Heart left ventricle (tissue), 16 donors: ENCODE measurements at regions not wholly inside any gene's neighbourhood (a gene's known extent, or its start where the extent isn't known, plus 50 kb on each side); places are given as distances from the start of the nearest gene placed in this dataset.

Experiments
- ATAC-seq, 4 donors: fragments of 200-7000 bp; cut with Tn5 transposase; one replicate each; pipeline ENCODE4 v1.9.1; 2020 to 2022; ENCODE audit warnings: moderate library complexity in 4 of 4, mild to moderate bottlenecking in 3 of 4, moderate number of reproducible peaks in 1 of 4
- DNase-seq, 5 donors: peaks; one replicate each; pipeline ENCODE4 v3.0.0-alpha.2; 2020
- H3K27ac ChIP-seq, 12 donors: fragments of 200-600 bp; sonication (generic) in 4 of 12; one replicate each; pipeline versions ENCODE4 v1.5.0 to v1.8.0; 2016 to 2022; ENCODE audit warnings: mild to moderate bottlenecking in 2 of 12
- H3K27me3 ChIP-seq, 9 donors: fragments of 200-600 bp; sonication (generic) in 2 of 9; one replicate each; pipeline versions ENCODE4 v1.5.1 to v1.8.0; 2016 to 2022; ENCODE audit warnings: mild to moderate bottlenecking in 3 of 9
- H3K36me3 ChIP-seq, 9 donors: fragments of 200-600 bp; sonication (generic) in 2 of 9; one replicate each; pipeline versions ENCODE4 v1.5.0 to v1.8.0; 2018 to 2022; ENCODE audit warnings: mild to moderate bottlenecking in 2 of 9
- H3K4me1 ChIP-seq, 12 donors: fragments of 200-600 bp; sonication (generic) in 4 of 12; one replicate each; pipeline versions ENCODE4 v1.5.0 to v1.8.0; 2016 to 2022; ENCODE audit warnings: mild to moderate bottlenecking in 3 of 12
- H3K4me3 ChIP-seq, 12 donors: fragments of 200-600 bp; sonication (generic) in 4 of 12; one replicate each; pipeline versions ENCODE4 v1.5.0 to v1.8.0; 2017 to 2022; ENCODE audit warnings: mild to moderate bottlenecking in 9 of 12, moderate library complexity in 4 of 12
- H3K9me3 ChIP-seq, 12 donors: fragments of 200-600 bp; sonication (generic) in 4 of 12; one replicate each; pipeline versions ENCODE4 v1.5.0 to v1.8.0; 2016 to 2022; ENCODE audit warnings: mild to moderate bottlenecking in 1 of 12
- POLR2A ChIP-seq, 2 donors: fragments of 450-650 bp; IDR thresholded peaks; one replicate each; pipeline ENCODE4 v1.6.1; 2017; ENCODE audit warnings: antibody characterized with exemption in 2 of 2, mild to moderate bottlenecking in 2 of 2, moderate library complexity in 2 of 2
- WGBS, 4 donors: extraction: QIAGEN DNeasy Blood & Tissue Kit in 2 of 4; methylation state at CpG; one replicate each; pipeline versions ENCODE4 v1.1.5 to v1.1.7; 2013 to 2018; 5-methylcytosine and 5-hydroxymethylcytosine counted together
- intact Hi-C, 10 donors: fragments of 100-400 bp; cut with DNase I; formaldehyde crosslinking; loops; one replicate each; pipeline versions ENCODE4 v1.11.1 to v1.14.2; 2022
- TF ChIP-seq, protein P1 (sequence below), 12 donors: fragments of 200-600 bp; sonication (generic) in 4 of 12; IDR thresholded peaks; one replicate each; pipeline versions ENCODE4 v1.5.0 to v1.8.0; 2018 to 2022; ENCODE audit warnings: antibody characterized with exemption in 12 of 12, mild to moderate bottlenecking in 5 of 12
- donor health status: ischemic (EF 13 %, LVEDD 7.1; RV severe dilation, severe dysfunction).
- donor health status: healthy with polysubstance abuse.
- donor health status: DM: no; HTN: yes; CAD: no.
- donor health status: DM: no; HTN: no; CAD: no.
- donor health status: ischemic (EF 25% LVEDD 6.9; RV normal size, moderate dysfunction).
- donor health status: ischemic (EF 25% LVEDD 5.7; RV mildly dilated, moderate dysfunction).
- donor health status: healthy.
- donor health status: DM: yes; HTN: yes; CAD: no.
- donor health status: ischemic (EF 35%, LVEDD 5.7; RV mildly dilated, moderate dysfunction).
- donor health status: nonischemic (EF 11% LVEDD 7.7; RV severe dilation, severe dysfunction).
- donor health status: DM: yes; HTN: yes; CAD: no.
- donor health status: PGD.
- donor health status: ischemic (EF 29% LVEDD 5.4; RV normal size, mild dysfunction).
- donor health status: nonischemic (EF 23%, LVEDD 6.1; RV moderate dilation, normal function).

DNA sequence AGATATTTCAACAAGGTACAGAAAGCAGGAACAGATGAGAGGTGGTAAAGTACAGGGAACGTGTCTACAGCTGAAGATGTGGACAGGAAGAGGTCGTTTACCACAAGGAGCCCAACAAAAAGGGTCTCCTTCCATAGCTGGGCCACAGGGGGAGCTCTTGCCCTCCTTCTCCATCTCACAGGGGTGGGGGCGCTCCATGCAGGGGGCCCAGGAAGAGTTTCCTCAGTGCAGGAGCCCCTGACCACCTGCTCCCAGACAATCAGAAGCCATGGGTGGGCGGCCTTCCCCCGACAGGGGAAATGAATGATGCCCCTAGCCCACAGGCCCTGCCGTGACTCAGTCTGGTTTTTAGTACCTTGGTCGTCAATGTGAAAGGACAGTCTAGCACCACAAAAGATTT is 163.6 kb upstream of the ZNF516 start:
- Histone ChIP-seq H3K27ac (no peak overlapping the region), H3K27me3 (peaks cover 0 to 37% (median 25%) of the 10 kb centered on the region in 9 donors), H3K9me3 (no peaks in the 10 kb centered on the region), H3K4me1 (no peaks in the 10 kb centered on the region), H3K36me3 (no peaks in the 10 kb centered on the region), H3K4me3 (no peak overlapping the region)
- TF ChIP-seq, protein P1, sequence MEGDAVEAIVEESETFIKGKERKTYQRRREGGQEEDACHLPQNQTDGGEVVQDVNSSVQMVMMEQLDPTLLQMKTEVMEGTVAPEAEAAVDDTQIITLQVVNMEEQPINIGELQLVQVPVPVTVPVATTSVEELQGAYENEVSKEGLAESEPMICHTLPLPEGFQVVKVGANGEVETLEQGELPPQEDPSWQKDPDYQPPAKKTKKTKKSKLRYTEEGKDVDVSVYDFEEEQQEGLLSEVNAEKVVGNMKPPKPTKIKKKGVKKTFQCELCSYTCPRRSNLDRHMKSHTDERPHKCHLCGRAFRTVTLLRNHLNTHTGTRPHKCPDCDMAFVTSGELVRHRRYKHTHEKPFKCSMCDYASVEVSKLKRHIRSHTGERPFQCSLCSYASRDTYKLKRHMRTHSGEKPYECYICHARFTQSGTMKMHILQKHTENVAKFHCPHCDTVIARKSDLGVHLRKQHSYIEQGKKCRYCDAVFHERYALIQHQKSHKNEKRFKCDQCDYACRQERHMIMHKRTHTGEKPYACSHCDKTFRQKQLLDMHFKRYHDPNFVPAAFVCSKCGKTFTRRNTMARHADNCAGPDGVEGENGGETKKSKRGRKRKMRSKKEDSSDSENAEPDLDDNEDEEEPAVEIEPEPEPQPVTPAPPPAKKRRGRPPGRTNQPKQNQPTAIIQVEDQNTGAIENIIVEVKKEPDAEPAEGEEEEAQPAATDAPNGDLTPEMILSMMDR (IDR thresholded peaks at IDR 0.05) = peak in 3 of 12 donors; percentile 7 to 29 (median 22)
- TF ChIP-seq POLR2A (IDR thresholded peaks at IDR 0.05) = no peak
- ATAC-seq = no peak
- no peak for DNase-seq
- 40 to 50% (median 43%) methylated on average over 7 of the region's 7 CpGs for WGBS, 4 donors
- intact Hi-C loops = no loop called here

DNA sequence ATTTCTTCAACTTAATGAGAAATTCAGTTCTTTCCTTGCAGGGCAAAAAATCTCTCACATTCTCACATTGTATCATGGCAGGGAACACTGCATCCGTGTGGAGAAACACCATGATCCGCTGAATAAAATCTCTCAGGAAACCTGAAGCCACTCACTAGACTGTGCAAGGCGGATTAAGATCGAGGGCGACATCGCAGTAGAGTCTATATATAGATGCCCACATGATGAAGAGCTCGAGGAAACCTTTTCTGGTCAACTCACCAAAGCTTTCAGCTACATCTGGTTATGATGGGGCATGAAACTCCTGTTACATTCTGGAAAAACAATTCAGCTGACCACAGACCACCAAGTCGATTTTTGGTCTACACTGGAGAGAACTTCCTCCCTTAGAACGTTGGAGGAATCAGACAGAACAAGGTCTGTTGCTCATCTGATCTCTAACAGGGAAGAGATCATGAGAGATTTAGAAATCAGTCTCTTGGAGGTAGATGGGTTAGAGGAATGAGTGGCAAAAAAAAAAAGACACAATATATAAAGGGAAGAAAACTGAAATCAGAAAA is 162.9 kb upstream of the ZNF516 start:
- H3K4me3 ChIP-seq = no peak overlapping the region
- no peaks in the 10 kb centered on the region for H3K4me1 ChIP-seq
- H3K27ac ChIP-seq = no peak overlapping the region
- no peak for DNase-seq
- TF ChIP-seq, protein P1 (IDR thresholded peaks at IDR 0.05) = no peak
- no peak for TF ChIP-seq POLR2A (IDR thresholded peaks at IDR 0.05)
- H3K36me3 ChIP-seq = no peaks in the 10 kb centered on the region
- no peaks in the 10 kb centered on the region for H3K9me3 ChIP-seq
- WGBS, 4 donors = 55 to 65% (median 62%) methylated on average over 9 of the region's 9 CpGs
- ATAC-seq = no peak
- peaks cover 0 to 37% (median 25%) of the 10 kb centered on the region in 9 donors for H3K27me3 ChIP-seq
- intact Hi-C loops = no loop called here

DNA sequence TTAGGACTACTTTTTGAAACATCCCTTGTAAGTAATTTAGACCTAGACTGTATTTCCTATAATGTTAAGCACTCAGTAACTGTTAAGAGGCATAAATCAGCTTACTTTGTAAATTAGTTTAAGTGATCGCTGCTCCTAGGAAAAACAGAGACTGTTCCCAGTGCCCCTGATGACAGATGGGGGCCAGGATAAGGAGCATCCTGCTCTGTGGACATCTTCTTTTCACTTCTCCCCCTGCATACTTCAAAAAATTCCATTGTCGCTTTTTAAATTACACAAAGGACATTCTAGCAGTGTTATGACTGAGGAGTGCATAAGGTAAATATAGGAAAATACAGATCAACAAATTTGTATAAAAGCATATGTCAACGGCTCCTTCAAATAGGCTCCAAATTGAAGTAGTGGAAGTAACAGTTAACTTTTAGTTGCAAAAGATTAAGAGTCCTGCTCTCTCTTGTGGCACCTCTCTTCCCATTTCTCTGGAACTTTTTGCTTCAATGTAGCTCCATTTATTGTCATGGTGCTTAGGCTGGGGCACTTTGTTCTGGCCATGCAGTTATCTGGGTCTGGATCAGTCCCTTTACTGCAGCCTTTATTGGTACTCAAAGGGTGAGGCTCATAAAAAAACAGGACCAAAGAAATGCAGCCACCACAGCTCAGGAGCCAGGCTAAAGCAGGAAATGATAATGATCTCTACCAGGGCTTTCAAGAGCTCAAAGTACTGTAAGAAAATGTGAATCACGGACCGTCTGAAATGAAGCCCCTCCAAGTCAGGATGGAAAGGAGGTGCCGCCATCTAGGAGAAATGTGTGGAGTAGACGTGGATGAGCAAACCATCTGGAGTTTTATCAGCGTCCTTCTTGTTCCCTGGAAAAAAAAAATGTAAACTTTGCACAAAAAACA is 162.1 kb upstream of the ZNF516 start:
- intact Hi-C loops = no loop called here
- peaks cover 0 to 40% (median 25%) of the 10 kb centered on the region in 9 donors for H3K27me3 ChIP-seq
- H3K36me3 ChIP-seq = no peaks in the 10 kb centered on the region
- H3K9me3 ChIP-seq = no peaks in the 10 kb centered on the region
- DNase-seq = no peak
- no peaks in the 10 kb centered on the region for H3K4me1 ChIP-seq
- no peak for ATAC-seq
- H3K4me3 ChIP-seq = no peak overlapping the region
- WGBS, 4 donors = 39 to 45% (median 42%) methylated on average over 8 of the region's 8 CpGs
- no peak for TF ChIP-seq POLR2A (IDR thresholded peaks at IDR 0.05)
- TF ChIP-seq, protein P1 (IDR thresholded peaks at IDR 0.05) = no peak
- H3K27ac ChIP-seq = no peak overlapping the region

DNA sequence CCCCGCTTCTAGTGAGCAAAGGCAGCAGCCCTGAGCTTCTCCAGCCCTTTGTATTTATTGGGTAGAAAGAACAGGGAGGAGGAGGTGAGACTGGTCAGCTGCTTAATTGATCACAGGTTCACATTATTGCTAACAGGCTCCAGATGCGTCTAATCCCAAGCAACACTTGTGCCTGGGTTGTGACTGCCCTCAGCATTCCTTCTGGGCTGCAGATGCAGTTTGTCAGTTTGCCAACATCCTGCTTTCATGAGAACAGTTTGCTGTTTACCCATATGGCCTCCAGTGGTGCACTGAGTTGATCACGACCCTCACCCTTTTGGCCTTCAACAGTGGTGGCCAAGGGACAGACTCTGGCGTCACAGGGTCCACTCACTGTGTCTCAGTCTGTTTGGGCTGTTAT is 159.5 kb upstream of the ZNF516 start:
- intact Hi-C loops = no loop called here
- no peak for DNase-seq
- no peaks in the 10 kb centered on the region for H3K36me3 ChIP-seq
- no peaks in the 10 kb centered on the region for H3K4me1 ChIP-seq
- WGBS, 4 donors = 62 to 77% (median 69%) methylated on average over 4 of the region's 4 CpGs
- TF ChIP-seq, protein P1 (IDR thresholded peaks at IDR 0.05) = no peak
- no peak for TF ChIP-seq POLR2A (IDR thresholded peaks at IDR 0.05)
- no peak overlapping the region for H3K4me3 ChIP-seq
- no peak for ATAC-seq
- peaks cover 0 to 52% (median 25%) of the 10 kb centered on the region in 9 donors for H3K27me3 ChIP-seq
- H3K27ac ChIP-seq = no peak overlapping the region
- no peaks in the 10 kb centered on the region for H3K9me3 ChIP-seq
